Endodermal cell (in vitro differentiated cells): ENCODE measurements at regions not wholly inside any gene's neighbourhood (a gene's known extent, or its start where the extent isn't known, plus 50 kb on each side); places are given as distances from the start of the nearest gene placed in this dataset.

Experiments
- DNase-seq: peaks from one replicate; pipeline ENCODE4 v3.0.0-alpha.2; 2017
- H3K27ac ChIP-seq: 2 replicates; pipeline ENCODE4 v1.5.1; 2013; ENCODE audit warnings: mild to moderate bottlenecking, low read depth, low read length, moderate library complexity
- H3K27me3 ChIP-seq: 2 replicates; pipeline ENCODE4 v1.6.1; 2013; ENCODE audit warnings: mild to moderate bottlenecking, low read length, moderate library complexity; ENCODE audit not compliant: insufficient read depth, control insufficient read depth, poor library complexity, severe bottlenecking
- H3K36me3 ChIP-seq: 2 replicates; pipeline ENCODE4 v1.7.0; 2013; ENCODE audit warnings: mild to moderate bottlenecking, low read length, moderate library complexity; ENCODE audit not compliant: control insufficient read depth, insufficient read depth
- H3K4me1 ChIP-seq: one replicate; pipeline ENCODE4 v1.7.0; 2013; ENCODE audit warnings: low read length; ENCODE audit not compliant: control insufficient read depth, insufficient read depth
- H3K4me3 ChIP-seq: 2 replicates; pipeline ENCODE4 v1.5.1; 2013; ENCODE audit warnings: mild to moderate bottlenecking, low read length, moderate library complexity
- H3K9ac ChIP-seq: 2 replicates; pipeline ENCODE4 v1.6.1; 2013; ENCODE audit warnings: mild to moderate bottlenecking, low read length, moderate library complexity; ENCODE audit not compliant: poor library complexity, severe bottlenecking; ENCODE audit errors: extremely low read depth
- H3K9me3 ChIP-seq: 2 replicates; pipeline ENCODE4 v1.6.1; 2013; ENCODE audit warnings: mild to moderate bottlenecking, low read length, moderate library complexity; ENCODE audit not compliant: control insufficient read depth
- H3K27ac Mint-ChIP-seq: 2 replicates; pipeline ENCODE4 v1.8.0; 2020; ENCODE audit warnings: mixed read lengths
- H3K27me3 Mint-ChIP-seq: 2 replicates; pipeline ENCODE4 v1.8.0; 2021; ENCODE audit warnings: mild to moderate bottlenecking, mixed read lengths; ENCODE audit not compliant: insufficient read depth
- H3K36me3 Mint-ChIP-seq: 2 replicates; pipeline ENCODE4 v1.8.0; 2020; ENCODE audit warnings: low read depth, mixed read lengths
- H3K4me1 Mint-ChIP-seq: 2 replicates; pipeline ENCODE4 v1.8.0; 2020; ENCODE audit warnings: mixed read lengths
- H3K4me3 Mint-ChIP-seq: 2 replicates; pipeline ENCODE4 v1.8.0; 2020; ENCODE audit warnings: mild to moderate bottlenecking, moderate library complexity, mixed read lengths
- H3K9me3 Mint-ChIP-seq: 2 replicates; pipeline ENCODE4 v1.8.0; 2020; ENCODE audit warnings: mild to moderate bottlenecking, mixed read lengths
- WGBS, 2 experiments: methylation state at CpG; one replicate each; pipeline versions ENCODE4 v1.1.5 to v1.1.7; 2013; ENCODE audit warnings: missing lambda C conversion rate in 2 of 2, mixed read lengths in 1 of 2; ENCODE audit not compliant: insufficient coverage in 1 of 2, insufficient read length in 1 of 2; 5-methylcytosine and 5-hydroxymethylcytosine counted together
- TF ChIP-seq, protein P1 (sequence below): fragments of 200-600 bp; sonication (generic); conservative IDR thresholded peaks from 2 replicates; pipeline ENCODE4 v1.5.0; 2021; ENCODE audit warnings: antibody characterized with exemption, mild to moderate bottlenecking

DNA sequence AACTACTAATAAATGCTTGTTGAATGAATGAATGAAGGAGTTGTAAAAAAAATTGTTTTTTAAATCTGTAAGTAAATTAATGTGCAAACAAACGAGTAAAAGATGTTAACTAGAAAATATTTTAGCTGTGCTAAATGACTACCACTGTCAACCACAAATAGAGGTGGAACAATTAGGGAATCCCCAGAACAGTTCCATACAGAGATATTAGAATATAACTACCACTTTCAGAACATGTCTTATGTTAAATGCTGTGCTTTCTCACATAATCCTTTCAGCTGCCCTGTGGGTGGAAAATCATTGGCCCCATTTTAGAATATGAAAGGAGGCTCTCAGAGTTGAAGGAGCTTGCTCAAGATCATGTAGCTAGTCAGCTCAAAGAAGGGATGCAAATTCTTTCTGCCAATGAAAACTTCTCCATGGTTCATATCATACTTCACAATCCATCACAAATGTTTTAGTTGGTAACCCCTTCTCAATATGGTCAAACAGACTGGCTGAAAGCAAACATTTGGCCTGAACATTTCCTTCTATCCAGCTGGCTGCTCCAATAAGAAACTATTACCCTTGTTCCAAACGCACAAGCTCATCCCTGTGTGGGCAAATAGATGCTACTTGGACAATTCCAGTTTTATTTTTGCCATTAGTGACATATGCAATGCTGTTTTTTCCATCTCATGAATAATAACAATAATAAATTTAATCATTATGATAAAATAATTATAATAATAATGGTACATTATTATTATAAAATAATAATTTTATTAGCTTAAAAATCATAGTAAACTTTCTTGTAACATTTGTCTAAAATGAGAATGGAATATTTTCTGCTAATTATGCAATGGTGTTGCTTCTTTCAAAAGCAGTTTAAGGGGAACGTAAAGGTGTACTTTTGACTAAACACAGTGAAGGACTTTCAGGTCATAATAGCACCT lies 290.4 kb upstream of the STT3B start:
- no peak for DNase-seq
- Mint-ChIP-seq H3K4me3 (no peak overlapping the region), H3K4me1 (peaks cover 10% of the 10 kb centered on the region), H3K27me3 (no peaks in the 10 kb centered on the region), H3K36me3 (no peaks in the 10 kb centered on the region), H3K9me3 (no peaks in the 10 kb centered on the region), H3K27ac (no peak overlapping the region)
- Histone ChIP-seq H3K4me1 (no peaks in the 10 kb centered on the region), H3K4me3 (no peak overlapping the region), H3K9ac (no peak overlapping the region), H3K9me3 (no peaks in the 10 kb centered on the region), H3K27me3 (no peaks in the 10 kb centered on the region), H3K36me3 (no peaks in the 10 kb centered on the region), H3K27ac (no peak overlapping the region)
- TF ChIP-seq, protein P1, sequence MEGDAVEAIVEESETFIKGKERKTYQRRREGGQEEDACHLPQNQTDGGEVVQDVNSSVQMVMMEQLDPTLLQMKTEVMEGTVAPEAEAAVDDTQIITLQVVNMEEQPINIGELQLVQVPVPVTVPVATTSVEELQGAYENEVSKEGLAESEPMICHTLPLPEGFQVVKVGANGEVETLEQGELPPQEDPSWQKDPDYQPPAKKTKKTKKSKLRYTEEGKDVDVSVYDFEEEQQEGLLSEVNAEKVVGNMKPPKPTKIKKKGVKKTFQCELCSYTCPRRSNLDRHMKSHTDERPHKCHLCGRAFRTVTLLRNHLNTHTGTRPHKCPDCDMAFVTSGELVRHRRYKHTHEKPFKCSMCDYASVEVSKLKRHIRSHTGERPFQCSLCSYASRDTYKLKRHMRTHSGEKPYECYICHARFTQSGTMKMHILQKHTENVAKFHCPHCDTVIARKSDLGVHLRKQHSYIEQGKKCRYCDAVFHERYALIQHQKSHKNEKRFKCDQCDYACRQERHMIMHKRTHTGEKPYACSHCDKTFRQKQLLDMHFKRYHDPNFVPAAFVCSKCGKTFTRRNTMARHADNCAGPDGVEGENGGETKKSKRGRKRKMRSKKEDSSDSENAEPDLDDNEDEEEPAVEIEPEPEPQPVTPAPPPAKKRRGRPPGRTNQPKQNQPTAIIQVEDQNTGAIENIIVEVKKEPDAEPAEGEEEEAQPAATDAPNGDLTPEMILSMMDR = no peak
- 93 to 100% methylated on average over 1 to 3 of the region's 3 CpGs for WGBS, 2 experiments

DNA sequence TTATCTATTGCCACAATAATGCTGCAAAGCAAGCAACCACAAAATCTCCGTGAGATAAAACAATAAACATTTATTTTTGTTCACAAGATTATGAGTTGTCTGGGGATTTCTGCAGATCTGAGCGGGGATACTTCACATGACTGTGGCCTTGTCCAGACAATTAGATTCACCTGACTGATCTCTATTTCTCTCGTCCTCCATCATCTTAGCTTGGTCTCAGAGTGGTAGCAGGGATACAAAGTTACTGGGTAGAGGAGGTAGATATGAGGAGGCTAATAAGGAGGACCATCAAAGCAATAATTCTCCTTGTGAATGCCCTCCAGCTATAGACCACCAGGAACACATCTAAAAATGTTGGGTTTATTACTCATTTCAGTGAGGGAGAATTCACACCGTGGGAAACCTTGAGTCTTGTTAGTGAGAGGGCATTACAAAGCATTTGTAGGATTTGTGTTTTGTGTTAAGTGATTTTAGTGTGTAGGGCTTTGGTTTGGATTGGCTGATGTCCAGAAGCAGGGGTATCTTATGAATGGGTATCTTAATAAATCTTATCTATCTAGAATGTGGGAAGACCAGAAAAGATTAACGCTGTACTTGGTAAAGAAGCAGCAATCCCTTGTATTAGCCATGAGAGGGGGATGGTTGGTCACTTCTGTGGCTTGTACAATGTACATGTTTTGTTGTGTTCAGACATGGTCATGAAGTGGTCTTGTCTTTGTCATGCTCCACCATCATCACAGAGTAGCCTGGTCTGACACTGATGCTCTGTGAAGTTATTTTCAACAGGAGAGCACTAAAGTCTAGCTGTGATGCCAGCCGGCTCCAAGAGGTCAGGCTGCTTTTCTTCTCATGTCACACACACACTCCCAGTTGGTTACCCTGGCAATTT lies 287.6 kb upstream of the STT3B start:
- H3K27ac ChIP-seq = no peak overlapping the region
- H3K27ac Mint-ChIP-seq = no peak overlapping the region
- H3K4me3 ChIP-seq = no peak overlapping the region
- no peak for DNase-seq
- H3K9ac ChIP-seq = no peak overlapping the region
- peaks cover 21% of the 10 kb centered on the region for H3K4me1 Mint-ChIP-seq
- TF ChIP-seq, protein P1 = peak; percentile 21
- no peaks in the 10 kb centered on the region for H3K36me3 ChIP-seq
- no peaks in the 10 kb centered on the region for H3K27me3 Mint-ChIP-seq
- H3K4me3 Mint-ChIP-seq = no peak overlapping the region
- WGBS, 2 experiments = 82 to 100% methylated on average over 1 to 6 of the region's 6 CpGs
- H3K9me3 ChIP-seq = no peaks in the 10 kb centered on the region
- no peaks in the 10 kb centered on the region for H3K4me1 ChIP-seq
- no peaks in the 10 kb centered on the region for H3K36me3 Mint-ChIP-seq
- no peaks in the 10 kb centered on the region for H3K9me3 Mint-ChIP-seq
- no peaks in the 10 kb centered on the region for H3K27me3 ChIP-seq

DNA sequence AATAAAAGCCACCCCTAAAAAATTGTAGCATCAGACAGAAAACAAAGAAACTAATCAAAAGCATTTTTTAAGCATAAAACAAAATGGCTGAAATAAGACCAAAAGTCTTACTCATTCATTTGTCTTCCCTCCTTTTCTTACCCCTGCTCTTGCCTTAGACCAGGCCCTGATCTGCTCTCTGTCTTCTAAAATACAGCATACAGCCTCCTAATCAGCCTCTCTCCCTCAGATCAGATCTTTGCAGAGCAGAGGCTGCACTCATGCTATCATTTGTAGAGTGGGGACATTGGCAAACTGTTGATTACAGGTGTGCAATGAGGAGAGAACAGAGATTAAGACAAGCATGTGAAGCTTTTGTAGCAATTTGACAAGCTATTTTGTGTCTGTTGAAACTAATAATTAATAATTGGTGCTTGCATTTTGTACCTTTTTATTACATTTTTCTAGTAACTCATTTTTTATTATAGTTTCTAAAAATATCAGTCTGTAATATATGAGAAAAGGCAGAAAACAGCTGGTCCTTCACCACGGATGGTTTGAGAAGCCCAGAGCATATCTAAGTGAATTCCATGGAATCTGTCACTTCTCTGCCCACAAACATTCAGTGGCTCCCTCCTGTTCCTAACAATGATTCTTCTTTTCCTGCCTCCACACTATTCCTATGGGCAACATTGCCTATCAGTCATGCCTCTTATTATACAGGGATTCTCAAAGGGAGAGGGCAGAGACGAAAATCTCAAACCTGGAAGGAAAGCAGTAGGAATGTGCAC lies 286.2 kb upstream of the STT3B start:
- Mint-ChIP-seq H3K4me3 (no peak overlapping the region), H3K36me3 (no peaks in the 10 kb centered on the region), H3K27ac (no peak overlapping the region), H3K4me1 (peaks cover 21% of the 10 kb centered on the region), H3K9me3 (peaks cover 4% of the 10 kb centered on the region), H3K27me3 (no peaks in the 10 kb centered on the region)
- WGBS, 2 experiments = 40 to 54% methylated on average over 1 to 2 of the region's 2 CpGs
- Histone ChIP-seq H3K27ac (no peak overlapping the region), H3K9me3 (no peaks in the 10 kb centered on the region), H3K9ac (no peak overlapping the region), H3K27me3 (no peaks in the 10 kb centered on the region), H3K4me3 (peak overlapping the region; percentile 33), H3K36me3 (no peaks in the 10 kb centered on the region), H3K4me1 (no peaks in the 10 kb centered on the region)
- TF ChIP-seq, protein P1 = no peak
- DNase-seq = no peak
